ENCODE measurements at regions not wholly inside any gene's neighbourhood (a gene's known extent, or its start where the extent isn't known, plus 50 kb on each side); places are given as distances from the start of the nearest gene placed in this dataset.

- TF ChIP-seq CTCF (IDR thresholded peaks at IDR 0.05; ENCODE audit: poor library complexity) (no peak), EZH2phosphoT487 (IDR thresholded peaks at IDR 0.05; ENCODE audit: low read depth, severe bottlenecking, unreplicated experiment) (no peak), EZH2 (IDR thresholded peaks at IDR 0.05; ENCODE audit: borderline replicate concordance) (no peak)
Observed at GRCh38 chr13:73851104-73851503, 283.1 kb downstream of the KLF12 start.

Measured in hepatocyte (in vitro differentiated cells).